B cell (primary cell): ENCODE measurements at regions not wholly inside any gene's neighbourhood (a gene's known extent, or its start where the extent isn't known, plus 50 kb on each side); places are given as distances from the start of the nearest gene placed in this dataset.

Experiments
- ATAC-seq: fragments of 200-7000 bp; cut with Tn5 transposase; one replicate; pipeline ENCODE4 v1.10.0; 2021; ENCODE audit warnings: low read depth, mild to moderate bottlenecking, moderate number of reproducible peaks, moderate library complexity
- CTCF ChIA-PET: fragments of 350-600 bp; sonication (Branson Sonifier 250); formaldehyde crosslinking; loops from one replicate; lab custom pipeline; 2021; ENCODE audit warnings: antibody characterized with exemption, inconsistent platforms; lab: Charles Lee
- POLR2A ChIA-PET: fragments of 350-600 bp; sonication (Branson Sonifier 250); formaldehyde crosslinking; loops from one replicate; lab custom pipeline; 2021; ENCODE audit warnings: antibody characterized with exemption; lab: Charles Lee
- DNase-seq: peaks from one replicate; pipeline ENCODE4 v3.0.0; 2013
- H2AFZ ChIP-seq: 2 replicates; pipeline ENCODE4 v1.6.1; 2012; ENCODE audit warnings: mild to moderate bottlenecking, low read depth, low read length; ENCODE audit not compliant: insufficient read depth, poor library complexity, severe bottlenecking
- H3K27ac ChIP-seq, 2 donors: 1 replicate in 1 of 2; 2 replicates in 1 of 2; pipeline ENCODE4 v1.5.1; 2012 to 2013; ENCODE audit warnings: low read length in 2 of 2, mild to moderate bottlenecking in 2 of 2, moderate library complexity in 1 of 2
- H3K27me3 ChIP-seq, 4 experiments: fragments of 200-600 bp in 1 of 4; sonication (generic) in 1 of 4; replicated peaks in 1 of 4; 1 replicate in 2 of 4; 2 replicates in 2 of 4; pipeline versions ENCODE4 v1.6.1 to v1.7.0; 2013 to 2016; ENCODE audit warnings: low read length in 3 of 4, mild to moderate bottlenecking in 2 of 4, mixed read lengths in 1 of 4, moderate library complexity in 1 of 4; ENCODE audit not compliant: insufficient read depth in 4 of 4, control insufficient read depth in 3 of 4; ENCODE audit errors: control extremely low read depth in 1 of 4
- H3K36me3 ChIP-seq, 2 experiments: replicated peaks in 1 of 2; 1 replicate in 1 of 2; 2 replicates in 1 of 2; pipeline versions ENCODE4 v1.6.1 to v1.7.1; 2013; ENCODE audit warnings: low read length in 1 of 2; ENCODE audit not compliant: insufficient read depth in 2 of 2, control insufficient read depth in 1 of 2; ENCODE audit errors: control extremely low read depth in 1 of 2, extremely low read depth in 1 of 2
- H3K4me1 ChIP-seq, 2 donors: fragments of 200-600 bp in 1 of 2; sonication (generic) in 1 of 2; 1 replicate in 1 of 2; 2 replicates in 1 of 2; pipeline versions ENCODE4 v1.5.1 to v1.6.1; 2013 to 2017; ENCODE audit warnings: low read length in 2 of 2; ENCODE audit not compliant: control insufficient read depth in 2 of 2, insufficient read depth in 2 of 2
- H3K4me2 ChIP-seq: replicated peaks from 2 replicates; pipeline ENCODE3; 2012; ENCODE audit warnings: mild to moderate bottlenecking, low read depth, low read length; ENCODE audit not compliant: poor library complexity, severe bottlenecking
- H3K4me3 ChIP-seq, 5 experiments: fragments of 200-600 bp in 1 of 5; sonication (generic) in 1 of 5; 1 replicate in 3 of 5; 2 replicates in 2 of 5; pipeline versions ENCODE4 v1.5.1 to v1.7.0; 2011 to 2016; ENCODE audit warnings: low read length in 4 of 5, mild to moderate bottlenecking in 4 of 5, low read depth in 2 of 5, control low read depth in 1 of 5, moderate library complexity in 1 of 5; ENCODE audit not compliant: insufficient read depth in 1 of 5; ENCODE audit errors: control extremely low read depth in 1 of 5, extremely low read depth in 1 of 5
- H3K79me2 ChIP-seq: fragments of 200-600 bp; sonication (generic); one replicate; pipeline ENCODE4 v1.6.0; 2016; ENCODE audit warnings: low read length; ENCODE audit not compliant: control insufficient read depth, insufficient read depth
- H3K9ac ChIP-seq: fragments of 200-600 bp; sonication (generic); 2 replicates; pipeline ENCODE4 v1.6.1; 2017; ENCODE audit warnings: mild to moderate bottlenecking, low read length, moderate library complexity
- H3K9me3 ChIP-seq, 3 donors: one replicate each; pipeline versions ENCODE4 v1.6.1 to v1.7.1; 2013; ENCODE audit warnings: low read length in 2 of 3; ENCODE audit not compliant: control insufficient read depth in 2 of 3, insufficient read depth in 1 of 3; ENCODE audit errors: control extremely low read depth in 1 of 3
- H4K20me1 ChIP-seq: 2 replicates; pipeline ENCODE4 v1.6.0; 2012; ENCODE audit warnings: mild to moderate bottlenecking, low read length; ENCODE audit not compliant: insufficient read depth, control insufficient read depth, poor library complexity, severe bottlenecking
- H3K27ac Mint-ChIP-seq: one replicate; pipeline ENCODE4 v1.8.0; 2021; ENCODE audit warnings: mixed read lengths
- H3K27me3 Mint-ChIP-seq: one replicate; pipeline ENCODE4 v1.8.0; 2021; ENCODE audit warnings: mixed read lengths
- H3K4me1 Mint-ChIP-seq: one replicate; pipeline ENCODE4 v1.8.0; 2021; ENCODE audit warnings: mixed read lengths
- H3K4me3 Mint-ChIP-seq: one replicate; pipeline ENCODE4 v1.8.0; 2021; ENCODE audit warnings: mixed read lengths
- H3K9me3 Mint-ChIP-seq: one replicate; pipeline ENCODE4 v1.8.0; 2022; ENCODE audit warnings: mixed read lengths; ENCODE audit not compliant: insufficient read depth
- EZH2 ChIP-seq: IDR thresholded peaks from 2 replicates; pipeline ENCODE4 v1.6.1; 2012; ENCODE audit warnings: borderline replicate concordance, low read depth, mild to moderate bottlenecking, moderate library complexity, low read length; ENCODE audit not compliant: insufficient read depth, poor library complexity, severe bottlenecking
- WGBS: methylation state at CpG from one replicate; pipeline ENCODE4 v1.1.5; 2013; ENCODE audit warnings: missing lambda C conversion rate; ENCODE audit not compliant: insufficient coverage; 5-methylcytosine and 5-hydroxymethylcytosine counted together
- intact Hi-C: fragments of 100-400 bp; cut with micrococcal nuclease; formaldehyde crosslinking; loops from one replicate; pipeline ENCODE4 v1.10.0; 2022
- TF ChIP-seq, protein P1 (sequence below): fragments of 200-600 bp; IDR thresholded peaks from one replicate; pipeline ENCODE4 v1.8.0; 2022; ENCODE audit warnings: antibody characterized with exemption, mild to moderate bottlenecking

DNA sequence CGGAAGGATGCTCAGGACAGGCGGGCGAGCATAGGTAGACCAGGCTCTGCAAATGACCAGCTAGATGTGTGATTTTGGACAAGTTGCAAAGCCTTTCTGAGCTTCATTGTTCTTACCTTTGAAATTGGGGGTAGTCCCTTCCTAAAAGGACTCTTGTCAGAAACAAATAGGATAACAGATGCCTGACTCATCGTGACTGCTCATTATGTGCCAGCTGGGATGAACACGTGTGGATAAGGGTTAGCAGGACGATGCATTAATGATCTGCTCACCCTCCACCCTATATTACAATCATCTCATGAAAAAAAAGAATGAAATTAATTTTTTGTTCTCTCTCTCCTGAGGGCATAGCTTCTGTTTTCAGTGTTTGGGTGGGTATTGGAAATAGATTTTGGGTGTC lies 223.4 kb downstream of the NR2F2 start:
- H3K9me3 Mint-ChIP-seq = no peaks in the 10 kb centered on the region
- intact Hi-C loops = no loop called here

DNA sequence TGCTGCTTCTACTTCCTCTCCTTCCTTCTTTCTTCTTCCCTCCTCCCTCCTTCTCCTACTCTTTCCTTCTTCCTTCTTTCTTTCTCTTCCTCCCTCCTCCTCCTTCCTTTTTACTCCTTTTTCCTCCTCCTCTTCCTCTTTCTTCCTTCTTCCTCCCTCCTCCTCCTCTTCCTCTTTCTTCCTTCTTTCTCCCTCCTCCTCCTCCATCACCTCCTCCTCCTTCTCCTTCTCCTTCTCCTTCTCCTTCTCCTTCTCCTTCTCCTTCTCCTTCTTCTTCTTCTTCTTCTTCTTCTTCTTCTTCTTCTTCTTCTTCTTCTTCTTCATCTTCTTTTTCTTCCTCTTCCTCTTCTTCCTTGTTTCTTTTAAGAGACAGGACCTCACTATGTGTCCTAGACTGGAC lies 224.0 kb downstream of the NR2F2 start:
- Histone ChIP-seq H3K9ac (no peak overlapping the region), H3K36me3 (no peaks in the 10 kb centered on the region), H3K79me2 (no peaks in the 10 kb centered on the region), H3K27me3 (no peaks in the 10 kb centered on the region), H4K20me1 (no peaks in the 10 kb centered on the region), H3K4me2 (no peak overlapping the region), H2AFZ (no peak overlapping the region), H3K27ac (no peak overlapping the region), H3K4me1 (no peaks in the 10 kb centered on the region), H3K4me3 (no peak overlapping the region), H3K9me3 (peaks cover 0 to 2% (median 0%) of the 10 kb centered on the region in 3 donors)
- no peak for DNase-seq
- CTCF ChIA-PET = no interaction called here
- TF ChIP-seq EZH2 = no peak
- TF ChIP-seq, protein P1, sequence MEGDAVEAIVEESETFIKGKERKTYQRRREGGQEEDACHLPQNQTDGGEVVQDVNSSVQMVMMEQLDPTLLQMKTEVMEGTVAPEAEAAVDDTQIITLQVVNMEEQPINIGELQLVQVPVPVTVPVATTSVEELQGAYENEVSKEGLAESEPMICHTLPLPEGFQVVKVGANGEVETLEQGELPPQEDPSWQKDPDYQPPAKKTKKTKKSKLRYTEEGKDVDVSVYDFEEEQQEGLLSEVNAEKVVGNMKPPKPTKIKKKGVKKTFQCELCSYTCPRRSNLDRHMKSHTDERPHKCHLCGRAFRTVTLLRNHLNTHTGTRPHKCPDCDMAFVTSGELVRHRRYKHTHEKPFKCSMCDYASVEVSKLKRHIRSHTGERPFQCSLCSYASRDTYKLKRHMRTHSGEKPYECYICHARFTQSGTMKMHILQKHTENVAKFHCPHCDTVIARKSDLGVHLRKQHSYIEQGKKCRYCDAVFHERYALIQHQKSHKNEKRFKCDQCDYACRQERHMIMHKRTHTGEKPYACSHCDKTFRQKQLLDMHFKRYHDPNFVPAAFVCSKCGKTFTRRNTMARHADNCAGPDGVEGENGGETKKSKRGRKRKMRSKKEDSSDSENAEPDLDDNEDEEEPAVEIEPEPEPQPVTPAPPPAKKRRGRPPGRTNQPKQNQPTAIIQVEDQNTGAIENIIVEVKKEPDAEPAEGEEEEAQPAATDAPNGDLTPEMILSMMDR = no peak
- no peak overlapping the region for H3K4me3 Mint-ChIP-seq
- no peaks in the 10 kb centered on the region for H3K27me3 Mint-ChIP-seq
- H3K27ac Mint-ChIP-seq = no peak overlapping the region
- intact Hi-C loops = no loop called here
- no peaks in the 10 kb centered on the region for H3K9me3 Mint-ChIP-seq
- no peaks in the 10 kb centered on the region for H3K4me1 Mint-ChIP-seq
- ATAC-seq = no peak
- POLR2A ChIA-PET = no interaction called here

More for the DNA sequence above, 223.4 kb downstream of the NR2F2 start:
- POLR2A ChIA-PET = no interaction called here
- Mint-ChIP-seq H3K4me1 (no peaks in the 10 kb centered on the region), H3K27ac (no peak overlapping the region), H3K27me3 (no peaks in the 10 kb centered on the region), H3K4me3 (no peak overlapping the region)
- peaks cover 0 to 3% (median 0%) of the 10 kb centered on the region in 3 donors for H3K9me3 ChIP-seq
- WGBS = 100% methylated on average over 3 of the region's 6 CpGs
- H3K79me2 ChIP-seq = no peaks in the 10 kb centered on the region
- H4K20me1 ChIP-seq = no peaks in the 10 kb centered on the region
- H3K36me3 ChIP-seq = no peaks in the 10 kb centered on the region
- H3K4me1 ChIP-seq = no peaks in the 10 kb centered on the region
- no peak overlapping the region for H3K4me2 ChIP-seq
- ATAC-seq = no peak
- H3K27ac ChIP-seq = no peak overlapping the region
- TF ChIP-seq, protein P1 = no peak
- no peak for TF ChIP-seq EZH2
- no peak overlapping the region for H3K9ac ChIP-seq
- no peak for DNase-seq
- no peak overlapping the region for H2AFZ ChIP-seq
- no peaks in the 10 kb centered on the region for H3K27me3 ChIP-seq
- CTCF ChIA-PET = no interaction called here
- H3K4me3 ChIP-seq = no peak overlapping the region
